ENCODE measurements at regions not wholly inside any gene's neighbourhood (a gene's known extent, or its start where the extent isn't known, plus 50 kb on each side); places are given as distances from the start of the nearest gene placed in this dataset.
A peak's percentile ranks its signal among the peaks of the same experiment; 100 is the strongest.

- Histone ChIP-seq H4K20me1 (ENCODE audit: insufficient read depth, low read length) (no peaks in the 10 kb centered on the region), H3K36me3 (replicated peaks; ENCODE audit: insufficient read depth, low read length) (no peaks in the 10 kb centered on the region), H3F3A (ENCODE audit: insufficient read depth, low read length) (no peaks in the 10 kb centered on the region), H3K79me2 (ENCODE audit: low read length) (no peaks in the 10 kb centered on the region), H2AFZ (ENCODE audit: low read length) (no peak overlapping the region), H3K9me2 (replicated peaks; ENCODE audit: insufficient read depth, low read length) (no peaks in the 10 kb centered on the region), H3K4me2 (ENCODE audit: low read depth, low read length) (no peak overlapping the region), H3K9me3 (replicated peaks; ENCODE audit: insufficient read depth, low read length) (no peaks in the 10 kb centered on the region), H3K4me1 (ENCODE audit: low read length) (no peaks in the 10 kb centered on the region), H3K27me3 (replicated peaks; ENCODE audit: insufficient read depth, low read length) (no peaks in the 10 kb centered on the region), H3K4me3 (ENCODE audit: low read length) (no peak overlapping the region), H3K9ac (ENCODE audit: low read length) (no peak overlapping the region), H3K27ac (ENCODE audit: low read length) (no peak overlapping the region)
- no peak for TF ChIP-seq CTCF (IDR thresholded peaks at IDR 0.05; ENCODE audit: low read length)
- TF ChIP-seq EZH2 (optimal IDR thresholded peaks at IDR 0.05; ENCODE audit: low read depth, low read length): no peak
- no peak for TF ChIP-seq EZH2phosphoT487 (IDR thresholded peaks at IDR 0.05; ENCODE audit: low read length)
- DNase-seq: no peak
These were observed 213.5 kb downstream of the EDEM1 start for GRCh38 chr3:5401002-5401401.

DNA sequence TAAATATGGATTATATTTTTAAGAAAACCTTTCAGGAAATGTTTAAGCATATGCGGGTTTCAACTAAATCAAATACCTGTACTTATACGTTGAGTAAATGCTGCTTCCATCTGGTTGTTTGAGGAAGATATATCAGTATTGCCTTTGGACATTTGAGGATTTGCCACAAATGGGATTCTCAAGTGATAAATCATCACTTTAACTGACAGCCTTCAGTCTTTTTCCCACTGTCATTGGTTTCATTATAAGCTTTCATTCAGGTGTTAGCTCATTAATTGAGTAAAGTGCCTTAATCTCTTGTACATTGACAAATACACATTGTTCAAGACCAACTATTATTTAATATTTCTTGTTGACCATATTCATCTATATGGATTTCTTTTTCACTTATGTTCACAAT, 217.2 kb downstream of the EDEM1 start:
- Histone ChIP-seq H3K27ac (ENCODE audit: low read length) (no peak overlapping the region), H3K9me2 (replicated peaks; ENCODE audit: insufficient read depth, low read length) (no peaks in the 10 kb centered on the region), H3K36me3 (replicated peaks; ENCODE audit: insufficient read depth, low read length) (no peaks in the 10 kb centered on the region), H3K27me3 (replicated peaks; ENCODE audit: insufficient read depth, low read length) (no peaks in the 10 kb centered on the region), H3K79me2 (ENCODE audit: low read length) (no peaks in the 10 kb centered on the region), H3K4me2 (ENCODE audit: low read depth, low read length) (no peak overlapping the region), H3F3A (ENCODE audit: insufficient read depth, low read length) (no peaks in the 10 kb centered on the region), H2AFZ (ENCODE audit: low read length) (no peak overlapping the region), H3K4me1 (ENCODE audit: low read length) (no peaks in the 10 kb centered on the region), H3K9me3 (replicated peaks; ENCODE audit: insufficient read depth, low read length) (no peaks in the 10 kb centered on the region), H3K9ac (ENCODE audit: low read length) (no peak overlapping the region), H4K20me1 (ENCODE audit: insufficient read depth, low read length) (no peaks in the 10 kb centered on the region), H3K4me3 (ENCODE audit: low read length) (no peak overlapping the region)
- DNase-seq: no peak
- TF ChIP-seq EZH2 (optimal IDR thresholded peaks at IDR 0.05; ENCODE audit: low read depth, low read length) (no peak), CTCF (IDR thresholded peaks at IDR 0.05; ENCODE audit: low read length) (no peak), EZH2phosphoT487 (IDR thresholded peaks at IDR 0.05; ENCODE audit: low read length) (no peak)

- Histone ChIP-seq H3K79me2 (ENCODE audit: low read length) (no peaks in the 10 kb centered on the region), H3K9me3 (replicated peaks; ENCODE audit: insufficient read depth, low read length) (no peaks in the 10 kb centered on the region), H3K9ac (ENCODE audit: low read length) (no peak overlapping the region), H2AFZ (ENCODE audit: low read length) (no peak overlapping the region), H3K4me2 (ENCODE audit: low read depth, low read length) (no peak overlapping the region), H3K27me3 (replicated peaks; ENCODE audit: insufficient read depth, low read length) (no peaks in the 10 kb centered on the region), H3K9me2 (replicated peaks; ENCODE audit: insufficient read depth, low read length) (no peaks in the 10 kb centered on the region), H3K27ac (ENCODE audit: low read length) (no peak overlapping the region), H3F3A (ENCODE audit: insufficient read depth, low read length) (no peaks in the 10 kb centered on the region), H4K20me1 (ENCODE audit: insufficient read depth, low read length) (no peaks in the 10 kb centered on the region), H3K4me1 (ENCODE audit: low read length) (no peaks in the 10 kb centered on the region), H3K36me3 (replicated peaks; ENCODE audit: insufficient read depth, low read length) (no peaks in the 10 kb centered on the region), H3K4me3 (ENCODE audit: low read length) (no peak overlapping the region)
- TF ChIP-seq EZH2 (optimal IDR thresholded peaks at IDR 0.05; ENCODE audit: low read depth, low read length) (no peak), CTCF (IDR thresholded peaks at IDR 0.05; ENCODE audit: low read length) (no peak), EZH2phosphoT487 (IDR thresholded peaks at IDR 0.05; ENCODE audit: low read length) (no peak)
- DNase-seq: peak; percentile 58
These were observed 224.3 kb downstream of the EDEM1 start for GRCh38 chr3:5411786-5412185.
